ENCODE measurements at regions not wholly inside any gene's neighbourhood (a gene's known extent, or its start where the extent isn't known, plus 50 kb on each side); places are given as distances from the start of the nearest gene placed in this dataset.

GRCh38 chrY:8807648-8808408 is 529.4 kb upstream of the TSPY4 start:
- TF ChIP-seq POLR2AphosphoS5 (IDR thresholded peaks at IDR 0.05) (no peak), POLR2A (IDR thresholded peaks at IDR 0.05) (no peak), CTCF (IDR thresholded peaks at IDR 0.05) (no peak), EP300 (IDR thresholded peaks at IDR 0.05) (no peak)
